Jurkat, Clone E6-1 (cell line): ENCODE measurements at regions not wholly inside any gene's neighbourhood (a gene's known extent, or its start where the extent isn't known, plus 50 kb on each side); places are given as distances from the start of the nearest gene placed in this dataset.

ENCODE experiments used
- DNase-seq: peaks from one replicate; pipeline ENCODE4 v3.0.0-alpha.2; 2011; ENCODE audit warnings: low read depth, low spot score
- H3K4me3 ChIP-seq: 2 replicates; pipeline ENCODE4 v1.5.1; 2011; ENCODE audit warnings: mild to moderate bottlenecking, low read length, control low read depth, moderate library complexity

DNA sequence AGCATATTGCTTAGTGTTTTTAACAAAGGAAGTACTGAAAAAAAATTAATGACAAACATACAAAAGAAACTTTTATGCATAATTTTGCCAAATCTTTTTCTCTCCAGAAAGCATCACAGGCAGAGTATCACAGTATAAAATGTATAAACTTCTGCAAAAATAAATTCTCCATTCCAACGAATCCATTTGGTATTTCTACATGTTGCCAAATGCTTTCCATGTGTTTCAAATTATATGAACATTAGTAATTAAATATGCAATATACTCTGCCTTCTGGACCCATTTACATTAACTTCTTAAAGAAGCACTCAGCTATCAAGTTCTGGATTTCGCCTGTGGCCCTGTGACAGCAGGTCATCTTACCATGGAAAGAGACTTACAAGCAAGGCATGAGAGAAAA, 189.1 kb upstream of the ALCAM start:
- no peak overlapping the region for H3K4me3 ChIP-seq
- no peak for DNase-seq

DNA sequence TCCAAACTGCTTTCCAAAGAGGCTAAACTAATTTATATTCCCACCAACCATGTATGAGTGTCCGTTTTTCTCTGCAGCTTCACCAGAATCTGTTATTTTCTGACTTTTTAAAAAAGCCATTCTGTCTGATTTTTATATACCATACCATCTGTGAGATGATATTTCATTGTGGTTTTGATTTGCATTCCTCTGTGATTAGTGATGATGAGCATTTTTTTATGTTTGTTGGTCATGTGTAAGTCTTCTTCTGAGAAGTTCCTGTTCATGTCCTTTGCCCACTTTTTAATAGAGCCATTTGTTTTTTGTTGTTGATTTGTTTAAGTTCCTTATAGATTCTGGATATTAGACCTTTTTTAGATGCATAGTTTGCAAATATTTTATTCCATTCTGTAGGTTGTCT, 179.4 kb upstream of the ALCAM start:
- no peak for DNase-seq

GRCh38 chr3:105195260-105195659, 171.4 kb upstream of the ALCAM start:
- no peak for DNase-seq
- no peak overlapping the region for H3K4me3 ChIP-seq

More for the DNA sequence above, 179.4 kb upstream of the ALCAM start:
- H3K4me3 ChIP-seq = no peak overlapping the region

DNA sequence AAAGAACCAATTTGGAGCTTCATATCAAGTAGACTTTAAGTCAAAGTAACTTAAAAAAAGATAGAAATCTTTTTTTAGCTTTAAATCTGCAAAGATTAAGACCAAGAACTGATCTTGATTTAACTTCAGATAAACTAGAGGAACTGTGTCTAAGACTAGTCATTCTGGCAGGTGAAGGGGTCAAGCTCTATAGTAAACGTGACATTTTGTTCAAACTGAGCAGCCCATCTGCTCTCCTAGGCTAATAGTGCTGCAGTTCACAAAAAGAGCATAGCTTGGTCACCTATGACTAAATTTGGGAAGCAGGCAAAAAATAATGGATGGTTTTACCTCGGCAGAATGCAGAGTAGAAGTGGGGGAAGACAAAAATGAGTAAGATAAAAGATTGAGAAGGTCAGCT, 168.8 kb upstream of the ALCAM start:
- H3K4me3 ChIP-seq = no peak overlapping the region
- DNase-seq = no peak

DNA sequence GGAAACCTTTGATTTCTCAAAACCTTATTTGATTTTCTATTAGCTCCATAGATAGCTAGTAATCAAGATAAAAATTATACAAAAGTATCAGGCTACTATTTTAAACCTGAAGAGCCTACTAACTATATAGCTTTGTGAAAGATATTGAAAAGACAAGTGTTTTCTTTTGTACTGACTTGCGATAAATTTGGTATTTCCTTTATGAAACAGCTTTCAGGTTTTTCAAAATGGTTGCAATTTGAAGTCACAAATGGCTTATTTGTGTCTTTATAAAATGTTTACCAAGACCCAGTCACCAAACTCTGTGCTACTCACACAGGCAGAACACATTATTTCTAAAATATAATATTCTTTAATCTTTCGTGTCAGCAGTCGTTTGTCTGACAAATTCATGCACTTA, 167.5 kb upstream of the ALCAM start:
- no peak for DNase-seq
- no peak overlapping the region for H3K4me3 ChIP-seq

GRCh38 chr3:105210141-105210540, 156.6 kb upstream of the ALCAM start:
- no peak for DNase-seq
- no peak overlapping the region for H3K4me3 ChIP-seq

- no peak for DNase-seq
These were observed 152.1 kb upstream of the ALCAM start for GRCh38 chr3:105214590-105214989.

DNA sequence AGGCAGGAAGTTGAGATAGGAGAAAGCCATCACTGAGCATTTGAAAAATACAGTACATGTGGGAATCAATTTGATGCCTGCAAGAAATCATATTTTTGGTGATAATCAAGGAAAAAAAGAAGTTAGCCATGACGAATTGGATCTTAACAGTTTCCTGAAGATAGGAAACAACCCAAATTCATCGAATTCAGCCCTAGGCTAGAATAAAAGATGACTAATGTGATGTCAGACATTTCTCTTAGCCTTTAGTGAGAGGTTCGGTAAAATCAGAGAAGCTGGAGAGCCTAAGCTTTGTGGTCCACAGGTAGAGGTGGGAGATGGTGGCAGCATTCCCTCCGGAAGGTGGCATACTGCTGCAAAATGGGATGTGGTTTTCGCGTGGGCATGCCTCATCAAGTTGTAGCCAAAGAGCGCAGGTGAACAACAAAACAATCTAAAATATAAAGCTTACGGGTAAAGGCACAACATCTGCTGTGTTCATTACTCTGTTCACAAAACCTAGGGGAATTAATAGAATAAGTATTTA, 144.1 kb upstream of the ALCAM start:
- no peak overlapping the region for H3K4me3 ChIP-seq
- no peak for DNase-seq

More at GRCh38 chr3:105214590-105214989, 152.1 kb upstream of the ALCAM start:
- H3K4me3 ChIP-seq = no peak overlapping the region

DNA sequence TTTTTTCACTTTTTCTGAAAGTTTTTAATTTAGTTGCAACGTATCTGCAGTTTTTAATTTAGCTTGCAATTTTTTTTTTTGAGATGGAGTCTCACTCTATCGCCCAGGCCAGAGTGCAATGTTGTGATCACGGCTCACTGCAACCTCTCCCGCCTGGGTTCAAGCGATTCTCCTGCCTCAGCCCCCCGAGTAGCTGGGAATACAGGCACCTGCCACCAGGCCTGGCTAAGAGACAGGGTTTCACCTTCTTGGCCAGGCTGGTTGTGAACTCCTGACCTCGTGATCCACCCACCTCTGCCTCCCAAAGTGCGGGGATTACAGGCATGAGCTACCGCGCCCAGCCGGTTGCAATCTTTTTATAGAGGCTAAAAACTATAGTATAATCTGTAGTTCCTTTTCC, 142.9 kb upstream of the ALCAM start:
- DNase-seq = no peak
- no peak overlapping the region for H3K4me3 ChIP-seq

- no peak overlapping the region for H3K4me3 ChIP-seq
- DNase-seq = no peak
These were observed 138.0 kb upstream of the ALCAM start for GRCh38 chr3:105228696-105229095.

- no peak overlapping the region for H3K4me3 ChIP-seq
- DNase-seq = no peak
These were observed 134.2 kb upstream of the ALCAM start for GRCh38 chr3:105232553-105232952.

DNA sequence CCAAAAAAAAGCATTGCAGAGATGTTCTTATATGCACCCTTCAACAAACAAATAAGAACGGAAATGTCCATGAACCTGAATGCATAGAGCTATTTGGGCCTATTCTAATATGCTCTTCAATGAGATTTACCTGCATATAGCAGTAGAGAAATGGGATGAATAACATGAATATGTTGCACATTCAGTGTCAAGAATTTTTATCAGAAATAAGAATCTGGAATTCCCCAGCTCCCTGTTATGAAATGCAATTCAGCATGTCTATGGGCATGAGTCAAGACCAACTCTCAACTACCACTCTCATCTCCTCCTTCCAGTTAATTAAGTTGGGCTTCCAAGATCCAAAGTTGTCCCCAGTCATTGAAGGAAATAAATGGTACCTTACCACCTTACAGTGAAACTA, 133.7 kb upstream of the ALCAM start:
- no peak for DNase-seq
- H3K4me3 ChIP-seq = no peak overlapping the region

DNA sequence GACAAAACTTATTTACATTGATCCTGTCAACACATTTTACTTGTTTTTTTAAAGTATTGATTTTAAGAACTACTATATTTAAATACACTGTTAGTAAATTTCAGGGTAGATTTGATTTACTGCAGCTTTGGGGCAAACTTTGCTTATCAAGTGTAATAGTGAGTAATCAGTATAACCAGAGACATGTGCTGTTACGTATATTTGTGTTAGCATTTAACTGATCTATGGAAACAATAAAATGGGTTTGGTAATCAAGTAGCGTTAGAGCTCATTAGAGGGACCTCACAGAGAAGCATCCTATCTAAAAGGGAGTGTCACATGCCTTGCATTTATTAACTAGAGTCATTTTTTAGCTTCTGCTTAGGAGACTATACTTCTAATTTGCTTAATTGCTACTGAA, 131.5 kb upstream of the ALCAM start:
- H3K4me3 ChIP-seq = no peak overlapping the region
- DNase-seq = no peak

DNA sequence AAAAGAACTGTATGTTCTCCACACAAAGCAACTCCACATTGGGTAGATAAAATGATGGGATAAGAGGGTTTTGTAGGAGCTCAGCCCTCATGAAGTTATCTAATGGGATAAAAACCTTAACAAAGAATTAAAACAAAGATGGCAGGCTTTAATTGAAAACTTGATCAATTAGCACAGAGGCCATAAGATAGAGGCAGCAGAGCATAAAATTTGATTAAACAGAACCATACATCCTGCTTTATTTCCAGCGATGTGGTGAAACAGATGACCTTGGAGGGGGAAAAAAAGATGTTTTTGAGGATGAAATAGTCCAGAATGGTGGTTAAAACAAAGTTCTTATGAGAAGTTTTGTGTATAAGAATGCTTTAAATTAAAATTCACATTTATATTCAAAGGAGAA, 130.9 kb upstream of the ALCAM start:
- H3K4me3 ChIP-seq = no peak overlapping the region
- DNase-seq = no peak

DNA sequence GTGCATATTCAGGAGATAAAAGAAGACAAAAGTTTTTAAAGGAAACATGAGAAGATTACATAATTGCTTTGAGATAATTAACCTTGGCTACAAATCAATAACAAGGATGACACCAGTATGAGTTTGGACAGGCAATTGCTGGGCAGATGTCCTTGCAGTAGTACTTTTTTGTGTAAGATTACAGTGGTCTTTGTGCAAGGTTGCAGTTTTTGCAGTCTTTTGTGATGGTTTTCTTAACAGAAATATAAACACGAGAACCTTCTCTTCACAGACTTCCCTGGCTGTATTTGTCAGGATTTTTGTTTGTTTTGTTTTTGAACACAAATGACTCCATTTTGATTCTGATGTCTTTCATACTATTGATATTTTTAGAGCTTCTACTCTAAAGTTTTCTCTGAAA, 128.3 kb upstream of the ALCAM start:
- no peak for DNase-seq
- no peak overlapping the region for H3K4me3 ChIP-seq

- H3K4me3 ChIP-seq = no peak overlapping the region
- DNase-seq = no peak
These were observed 123.6 kb upstream of the ALCAM start for GRCh38 chr3:105243076-105243475.

- no peak overlapping the region for H3K4me3 ChIP-seq
- no peak for DNase-seq
These were observed 120.2 kb upstream of the ALCAM start for GRCh38 chr3:105246536-105246935.

DNA sequence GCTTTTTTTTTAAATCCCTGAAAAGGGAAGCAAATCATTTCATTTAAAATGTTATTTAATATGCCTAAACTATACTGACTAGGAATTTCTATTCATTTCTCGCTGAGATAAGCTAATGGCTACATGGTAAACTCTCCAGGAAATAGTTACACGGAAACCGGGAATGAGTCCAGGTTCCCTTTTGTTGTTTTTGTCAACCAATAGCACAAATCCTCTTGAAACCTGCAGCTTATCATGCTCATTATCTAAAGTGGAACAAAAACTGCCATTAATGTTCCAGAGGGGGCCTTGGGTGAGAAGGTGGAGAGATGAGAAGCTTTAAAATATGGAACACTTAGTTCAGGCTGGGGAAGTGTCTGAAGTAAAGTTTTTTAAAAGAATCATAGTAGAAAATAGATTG, 113.5 kb upstream of the ALCAM start:
- DNase-seq = no peak
- no peak overlapping the region for H3K4me3 ChIP-seq

DNA sequence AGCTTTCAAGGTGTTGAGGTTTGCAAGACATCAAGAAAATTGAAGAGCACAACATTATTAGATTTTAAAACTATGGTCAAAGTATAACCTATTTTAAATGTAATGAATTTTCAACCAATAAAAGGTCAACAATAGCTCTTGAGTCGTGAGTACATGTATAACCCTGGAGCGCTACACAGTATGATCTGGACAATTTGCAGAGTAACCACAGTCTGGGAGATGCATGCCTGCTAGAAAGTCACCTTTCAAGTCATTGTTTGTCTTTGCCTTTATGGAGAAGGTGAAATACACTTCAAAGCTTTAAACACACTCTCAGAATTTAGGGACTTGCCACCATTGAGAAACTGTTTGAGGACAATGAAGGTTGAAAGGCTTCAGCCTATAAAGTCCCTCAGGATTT, 112.6 kb upstream of the ALCAM start:
- no peak for DNase-seq
- no peak overlapping the region for H3K4me3 ChIP-seq

GRCh38 chr3:105255350-105255749, 111.4 kb upstream of the ALCAM start:
- DNase-seq = no peak

DNA sequence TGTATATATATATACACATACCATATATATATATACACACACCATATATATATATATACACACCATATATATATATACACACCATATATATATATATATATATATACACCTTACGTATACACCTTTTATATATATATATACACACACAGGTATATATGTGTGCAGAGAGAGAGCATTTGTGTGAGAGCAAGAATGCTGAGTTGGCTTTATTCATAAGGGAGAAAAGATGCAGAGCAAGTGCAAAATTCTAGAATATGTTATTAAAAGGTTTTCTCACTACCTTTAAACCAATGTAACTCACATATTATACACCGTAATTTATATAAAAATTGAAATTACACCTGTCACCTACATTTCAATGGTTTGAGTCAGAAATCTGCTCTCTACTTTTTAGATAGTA, 107.2 kb upstream of the ALCAM start:
- DNase-seq = no peak

More at GRCh38 chr3:105255350-105255749, 111.4 kb upstream of the ALCAM start:
- no peak overlapping the region for H3K4me3 ChIP-seq

DNA sequence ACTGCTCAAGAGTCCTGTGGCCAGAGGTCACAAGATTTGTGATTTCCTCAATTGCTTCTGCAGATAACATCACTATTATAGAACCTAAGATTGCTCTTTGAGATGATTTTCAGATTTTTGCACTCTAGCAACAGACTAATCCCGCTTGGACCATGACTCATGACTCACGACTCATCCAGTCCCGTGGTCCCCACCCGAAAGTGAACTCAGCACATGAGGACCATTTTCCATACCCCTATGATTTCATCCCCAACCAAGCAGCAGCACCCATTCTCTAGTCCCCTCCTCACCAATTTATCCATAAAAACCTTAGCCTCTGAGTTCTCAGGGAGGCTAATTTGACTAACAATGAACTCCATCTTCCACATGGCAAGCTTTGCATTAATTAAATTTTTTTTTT, 106.3 kb upstream of the ALCAM start:
- no peak for DNase-seq
- H3K4me3 ChIP-seq = no peak overlapping the region

More for the DNA sequence above, 107.2 kb upstream of the ALCAM start:
- H3K4me3 ChIP-seq = no peak overlapping the region
